ENCODE measurements at regions not wholly inside any gene's neighbourhood (a gene's known extent, or its start where the extent isn't known, plus 50 kb on each side); places are given as distances from the start of the nearest gene placed in this dataset.

DNA sequence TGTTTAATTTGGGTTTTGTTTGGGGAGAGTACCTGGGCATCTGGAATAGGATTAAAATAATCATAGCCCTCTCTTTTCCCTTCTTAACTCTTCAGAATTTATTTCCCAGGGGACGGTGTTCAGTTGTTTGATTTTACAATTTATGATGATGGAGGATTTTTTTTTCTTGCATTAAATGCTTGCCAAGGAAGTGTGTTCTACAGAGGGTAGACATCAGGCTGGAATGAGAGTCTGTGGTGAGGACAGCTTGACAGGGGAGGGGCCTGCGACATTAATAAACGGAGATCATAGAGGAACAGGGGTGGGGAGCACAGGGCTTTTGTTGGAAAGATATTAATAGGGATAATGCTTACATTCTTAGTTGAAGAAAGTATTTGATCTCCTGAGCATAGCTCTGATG is 297.5 kb downstream of the CLIC5 start:
- Mint-ChIP-seq H3K9me3 (peaks cover 5% of the 10 kb centered on the region), H3K27ac (no peak overlapping the region), H3K4me3 (no peak overlapping the region), H3K36me3 (ENCODE audit: low read depth) (peaks cover 2% of the 10 kb centered on the region), H3K27me3 (ENCODE audit: low read depth) (no peaks in the 10 kb centered on the region), H3K4me1 (ENCODE audit: low read depth) (peaks cover 18% of the 10 kb centered on the region)

DNA sequence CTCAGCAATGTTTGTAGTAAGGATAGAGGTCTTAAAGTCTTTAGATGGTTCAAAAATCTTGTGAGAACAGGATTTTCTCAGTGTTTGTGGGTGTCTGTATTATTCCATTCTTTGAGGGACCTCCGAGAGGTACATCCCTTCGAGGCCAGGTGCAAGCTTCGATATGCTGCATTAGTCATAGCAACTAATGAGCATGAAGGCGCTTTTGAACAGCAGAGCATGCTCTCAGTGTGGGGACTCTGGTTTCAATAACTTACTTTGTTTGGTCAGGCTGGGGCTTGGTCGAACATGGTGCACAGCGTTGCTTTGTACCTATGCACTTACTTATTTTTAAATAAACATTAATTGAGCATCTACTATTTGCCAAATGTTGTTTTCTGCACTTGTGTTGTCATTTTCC is 297.9 kb downstream of the CLIC5 start:
- no peaks in the 10 kb centered on the region for H3K27me3 Mint-ChIP-seq (ENCODE audit: low read depth)
- peaks cover under 1% of the 10 kb centered on the region for H3K36me3 Mint-ChIP-seq (ENCODE audit: low read depth)
- peaks cover 1% of the 10 kb centered on the region for H3K9me3 Mint-ChIP-seq
- H3K4me3 Mint-ChIP-seq = no peak overlapping the region
- no peak overlapping the region for H3K27ac Mint-ChIP-seq
- H3K4me1 Mint-ChIP-seq (ENCODE audit: low read depth) = peaks cover 20% of the 10 kb centered on the region

- no peak overlapping the region for H3K4me3 Mint-ChIP-seq
Observed at GRCh38 chr6:45717027-45717426, 298.6 kb downstream of the CLIC5 start.

DNA sequence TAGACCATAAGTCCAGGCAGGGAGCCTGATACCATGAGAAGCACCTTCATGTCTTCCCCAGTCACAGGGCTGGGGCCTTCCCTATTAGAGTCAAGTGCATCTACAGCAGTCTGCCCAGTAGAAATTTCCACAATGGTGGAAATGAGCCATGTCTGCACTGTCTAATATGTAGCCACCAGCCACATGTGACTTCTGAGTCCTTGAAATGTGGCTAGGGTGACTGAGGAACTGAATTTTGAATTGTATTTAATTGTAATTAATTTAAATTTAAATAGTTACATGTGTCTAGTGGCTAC is 300.2 kb downstream of the CLIC5 start:
- Mint-ChIP-seq H3K4me3 (no peak overlapping the region), H3K27me3 (ENCODE audit: low read depth) (no peaks in the 10 kb centered on the region), H3K4me1 (ENCODE audit: low read depth) (peaks cover 29% of the 10 kb centered on the region), H3K36me3 (ENCODE audit: low read depth) (no peaks in the 10 kb centered on the region), H3K27ac (no peak overlapping the region), H3K9me3 (no peaks in the 10 kb centered on the region)

More at GRCh38 chr6:45717027-45717426, 298.6 kb downstream of the CLIC5 start:
- peaks cover 20% of the 10 kb centered on the region for H3K4me1 Mint-ChIP-seq (ENCODE audit: low read depth)
- no peaks in the 10 kb centered on the region for H3K27me3 Mint-ChIP-seq (ENCODE audit: low read depth)
- H3K9me3 Mint-ChIP-seq = no peaks in the 10 kb centered on the region
- H3K27ac Mint-ChIP-seq = no peak overlapping the region
- no peaks in the 10 kb centered on the region for H3K36me3 Mint-ChIP-seq (ENCODE audit: low read depth)

- Mint-ChIP-seq H3K4me1 (ENCODE audit: low read depth) (peaks cover 35% of the 10 kb centered on the region), H3K27me3 (ENCODE audit: low read depth) (no peaks in the 10 kb centered on the region), H3K4me3 (peak overlapping the region; percentile 33), H3K36me3 (ENCODE audit: low read depth) (no peaks in the 10 kb centered on the region), H3K9me3 (no peaks in the 10 kb centered on the region), H3K27ac (peak overlapping the region; percentile 46)
Observed at GRCh38 chr6:45714741-45715507, 300.7 kb downstream of the CLIC5 start.

- Mint-ChIP-seq H3K27me3 (ENCODE audit: low read depth) (no peaks in the 10 kb centered on the region), H3K9me3 (no peaks in the 10 kb centered on the region), H3K4me1 (ENCODE audit: low read depth) (peaks cover 38% of the 10 kb centered on the region), H3K27ac (peak overlapping the region; percentile 34), H3K4me3 (peak overlapping the region; percentile 32), H3K36me3 (ENCODE audit: low read depth) (peaks cover 1% of the 10 kb centered on the region)
Observed at GRCh38 chr6:45714006-45714730, 301.5 kb downstream of the CLIC5 start.
